Endothelial cell (in vitro differentiated cells): ENCODE measurements at regions not wholly inside any gene's neighbourhood (a gene's known extent, or its start where the extent isn't known, plus 50 kb on each side); places are given as distances from the start of the nearest gene placed in this dataset.

Experiments
- DNase-seq: peaks from one replicate; pipeline ENCODE4 v3.0.0; 2021; ENCODE audit warnings: low spot score
- H3K27ac Mint-ChIP-seq: one replicate; pipeline ENCODE4 v1.8.0; 2021; ENCODE audit warnings: mixed read lengths, inconsistent platforms; ENCODE audit not compliant: unreplicated experiment
- H3K27me3 Mint-ChIP-seq: one replicate; pipeline ENCODE4 v1.8.0; 2021; ENCODE audit warnings: mild to moderate bottlenecking, moderate library complexity, mixed read lengths, inconsistent platforms; ENCODE audit not compliant: unreplicated experiment
- H3K36me3 Mint-ChIP-seq: one replicate; pipeline ENCODE4 v1.8.0; 2021; ENCODE audit warnings: mild to moderate bottlenecking, low read depth, mixed read lengths, inconsistent platforms; ENCODE audit not compliant: unreplicated experiment
- H3K4me1 Mint-ChIP-seq: one replicate; pipeline ENCODE4 v1.8.0; 2021; ENCODE audit warnings: mild to moderate bottlenecking, mixed read lengths, inconsistent platforms; ENCODE audit not compliant: unreplicated experiment
- H3K4me3 Mint-ChIP-seq: one replicate; pipeline ENCODE4 v1.8.0; 2021; ENCODE audit warnings: mild to moderate bottlenecking, mixed read lengths, inconsistent platforms; ENCODE audit not compliant: unreplicated experiment
- H3K9me3 Mint-ChIP-seq: one replicate; pipeline ENCODE4 v1.8.0; 2021; ENCODE audit warnings: mixed read lengths, inconsistent platforms; ENCODE audit not compliant: unreplicated experiment
- CTCF ChIP-seq: fragments of 200-600 bp; sonication (generic); IDR thresholded peaks from one replicate; pipeline ENCODE4 v1.5.0; 2021; ENCODE audit warnings: antibody characterized with exemption; ENCODE audit not compliant: unreplicated experiment

- Mint-ChIP-seq H3K27me3 (no peaks in the 10 kb centered on the region), H3K9me3 (no peaks in the 10 kb centered on the region), H3K4me3 (no peak overlapping the region), H3K36me3 (no peaks in the 10 kb centered on the region), H3K27ac (no peak overlapping the region), H3K4me1 (no peaks in the 10 kb centered on the region)
- TF ChIP-seq CTCF = no peak
- DNase-seq = no peak
Observed at GRCh38 chr12:78457938-78458337, 406.6 kb upstream of the SYT1 start.

DNA sequence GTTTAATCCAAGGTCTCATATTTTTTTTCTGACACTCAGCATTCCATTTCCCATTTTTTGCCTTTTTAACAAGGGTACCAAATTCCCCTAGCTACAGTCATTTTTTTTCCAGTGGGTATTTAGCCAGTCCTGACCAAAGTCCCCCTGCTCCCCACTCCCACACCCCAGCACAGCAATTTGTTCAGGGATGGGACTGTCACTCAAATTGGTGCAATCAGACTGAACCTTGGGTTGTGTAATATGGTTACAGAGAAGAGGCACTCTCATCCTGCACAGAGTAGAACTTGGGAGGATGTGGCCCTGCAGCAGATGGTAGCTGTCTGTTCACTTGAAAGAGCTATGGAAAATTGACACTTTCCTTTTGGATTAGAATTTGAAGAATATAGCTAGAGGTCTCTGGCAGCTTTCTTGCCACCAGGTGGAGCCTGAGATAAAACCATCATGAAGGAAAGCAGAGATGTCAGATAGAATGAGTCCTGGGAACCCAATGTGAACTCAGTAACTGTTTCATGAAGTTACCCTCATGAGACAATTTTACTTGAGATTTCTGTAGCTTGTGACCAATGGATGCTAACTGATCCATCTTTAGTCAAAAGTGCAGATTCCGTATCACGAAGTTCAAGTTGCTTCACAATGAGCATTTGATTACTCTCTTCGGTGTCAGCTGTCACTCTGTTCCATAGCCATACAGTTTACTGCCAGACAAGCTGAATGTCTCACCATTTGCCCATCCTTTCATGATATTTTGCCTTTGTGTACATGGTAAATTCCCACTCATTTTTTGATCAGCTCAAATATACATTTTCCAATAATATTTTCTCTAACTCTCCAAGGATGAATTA, 394.0 kb upstream of the SYT1 start:
- DNase-seq = peak; percentile 34
- no peaks in the 10 kb centered on the region for H3K36me3 Mint-ChIP-seq
- no peaks in the 10 kb centered on the region for H3K9me3 Mint-ChIP-seq
- peak; percentile 41 for TF ChIP-seq CTCF
- H3K27me3 Mint-ChIP-seq = no peaks in the 10 kb centered on the region
- H3K27ac Mint-ChIP-seq = no peak overlapping the region
- H3K4me3 Mint-ChIP-seq = no peak overlapping the region
- H3K4me1 Mint-ChIP-seq = peaks cover 6% of the 10 kb centered on the region

DNA sequence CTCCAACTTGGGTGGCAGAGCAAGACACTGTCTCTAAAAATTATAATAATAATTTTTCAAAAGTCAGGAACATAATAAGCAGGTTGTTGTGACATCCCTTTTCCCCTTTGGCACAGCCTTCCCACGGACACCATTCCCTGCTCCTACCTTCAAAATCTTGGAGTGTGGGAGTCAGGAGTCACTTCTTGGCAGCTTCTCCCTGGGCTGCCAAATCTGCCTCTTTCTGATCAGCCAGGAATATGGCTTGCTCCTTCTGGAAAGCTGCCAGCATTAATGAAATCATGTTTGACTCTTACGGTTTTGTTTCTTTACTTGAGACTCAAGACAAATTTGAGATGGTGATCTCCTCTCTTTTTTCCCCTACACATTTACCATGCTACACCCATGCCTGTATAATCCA, 391.4 kb upstream of the SYT1 start:
- no peak for TF ChIP-seq CTCF
- DNase-seq = no peak
- no peak overlapping the region for H3K4me3 Mint-ChIP-seq
- H3K27ac Mint-ChIP-seq = no peak overlapping the region
- H3K36me3 Mint-ChIP-seq = no peaks in the 10 kb centered on the region
- no peaks in the 10 kb centered on the region for H3K9me3 Mint-ChIP-seq
- H3K4me1 Mint-ChIP-seq = peaks cover 21% of the 10 kb centered on the region
- H3K27me3 Mint-ChIP-seq = no peaks in the 10 kb centered on the region

DNA sequence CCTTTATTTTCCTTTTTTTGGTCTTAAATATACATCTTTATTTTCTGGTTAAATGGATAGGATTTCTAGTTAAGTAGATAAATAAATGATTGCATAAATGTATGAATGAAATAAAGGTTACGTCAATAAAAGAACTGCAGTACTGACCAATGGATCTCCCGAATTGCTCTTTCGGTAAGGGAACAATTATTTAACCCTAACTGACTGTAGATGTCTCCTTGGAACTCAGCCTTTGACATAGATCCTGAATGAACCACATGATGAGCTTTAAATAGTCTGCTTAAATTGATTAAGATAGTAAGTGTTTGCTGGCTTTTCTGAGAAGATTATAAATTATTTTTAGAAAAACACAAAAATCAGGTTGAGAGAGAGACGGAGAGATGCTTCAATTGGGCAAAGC, 391.0 kb upstream of the SYT1 start:
- Mint-ChIP-seq H3K27ac (no peak overlapping the region), H3K36me3 (no peaks in the 10 kb centered on the region), H3K4me1 (peaks cover 21% of the 10 kb centered on the region), H3K9me3 (no peaks in the 10 kb centered on the region), H3K27me3 (no peaks in the 10 kb centered on the region), H3K4me3 (no peak overlapping the region)
- DNase-seq = no peak
- TF ChIP-seq CTCF = no peak

DNA sequence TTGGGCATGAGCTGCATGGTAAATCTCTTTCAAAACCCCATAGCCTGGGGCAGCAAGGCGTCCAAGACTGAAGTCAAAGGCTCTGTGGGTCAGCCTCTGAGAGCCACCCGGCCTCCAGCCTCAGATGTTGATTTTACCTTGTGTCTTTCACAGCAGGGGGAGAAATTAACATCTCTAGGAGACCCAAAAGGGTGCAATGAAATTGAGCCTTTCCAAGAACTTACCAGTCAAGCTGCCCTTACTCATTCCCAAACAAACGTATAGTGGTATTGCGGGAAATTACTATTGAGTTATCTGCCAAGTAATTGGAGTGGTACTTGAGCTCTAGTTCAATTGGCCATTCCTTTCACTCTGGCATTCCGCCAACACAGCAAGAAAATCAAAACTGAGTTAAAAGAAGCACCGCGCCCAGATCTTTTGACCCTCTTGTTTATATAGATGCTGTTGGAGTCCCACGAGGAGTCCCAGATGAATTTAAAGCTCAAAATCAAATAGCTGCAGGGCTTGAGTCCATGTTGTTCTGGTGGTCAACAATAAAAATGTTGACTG, 380.7 kb upstream of the SYT1 start:
- Mint-ChIP-seq H3K4me3 (no peak overlapping the region), H3K27me3 (no peaks in the 10 kb centered on the region), H3K9me3 (no peaks in the 10 kb centered on the region), H3K27ac (no peak overlapping the region), H3K4me1 (peaks cover 16% of the 10 kb centered on the region), H3K36me3 (peaks cover 25% of the 10 kb centered on the region)
- no peak for TF ChIP-seq CTCF
- no peak for DNase-seq
